DOHH2 (cell line): ENCODE measurements at regions not wholly inside any gene's neighbourhood (a gene's known extent, or its start where the extent isn't known, plus 50 kb on each side); places are given as distances from the start of the nearest gene placed in this dataset.
"Not testable (repeated sequence)": the region's sequence is repeated elsewhere in the genome, so short reads cannot be mapped to it uniquely, and the experiment has no call there.

Experiments
- EZH2phosphoT487 ChIP-seq: fragments of 200-600 bp; sonication (generic); IDR thresholded peaks from 2 replicates; pipeline ENCODE4 v1.6.1; 2017; ENCODE audit warnings: borderline replicate concordance, mild to moderate bottlenecking, antibody characterized with exemption, low read length, moderate library complexity, mixed read lengths
- TF ChIP-seq, protein P1 (sequence below): fragments of 200-600 bp; sonication (generic); IDR thresholded peaks from one replicate; pipeline ENCODE4 v1.5.1; 2014; ENCODE audit warnings: antibody characterized with exemption, mild to moderate bottlenecking, low read depth, low read length; ENCODE audit not compliant: poor library complexity, severe bottlenecking

- TF ChIP-seq, protein P1, sequence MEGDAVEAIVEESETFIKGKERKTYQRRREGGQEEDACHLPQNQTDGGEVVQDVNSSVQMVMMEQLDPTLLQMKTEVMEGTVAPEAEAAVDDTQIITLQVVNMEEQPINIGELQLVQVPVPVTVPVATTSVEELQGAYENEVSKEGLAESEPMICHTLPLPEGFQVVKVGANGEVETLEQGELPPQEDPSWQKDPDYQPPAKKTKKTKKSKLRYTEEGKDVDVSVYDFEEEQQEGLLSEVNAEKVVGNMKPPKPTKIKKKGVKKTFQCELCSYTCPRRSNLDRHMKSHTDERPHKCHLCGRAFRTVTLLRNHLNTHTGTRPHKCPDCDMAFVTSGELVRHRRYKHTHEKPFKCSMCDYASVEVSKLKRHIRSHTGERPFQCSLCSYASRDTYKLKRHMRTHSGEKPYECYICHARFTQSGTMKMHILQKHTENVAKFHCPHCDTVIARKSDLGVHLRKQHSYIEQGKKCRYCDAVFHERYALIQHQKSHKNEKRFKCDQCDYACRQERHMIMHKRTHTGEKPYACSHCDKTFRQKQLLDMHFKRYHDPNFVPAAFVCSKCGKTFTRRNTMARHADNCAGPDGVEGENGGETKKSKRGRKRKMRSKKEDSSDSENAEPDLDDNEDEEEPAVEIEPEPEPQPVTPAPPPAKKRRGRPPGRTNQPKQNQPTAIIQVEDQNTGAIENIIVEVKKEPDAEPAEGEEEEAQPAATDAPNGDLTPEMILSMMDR = not testable (repeated sequence)
- TF ChIP-seq EZH2phosphoT487 = not testable (repeated sequence)
Observed at GRCh38 chr1:143862722-143863121, 109.1 kb downstream of the FAM72C start.
